Inflammatory macrophage treated with lipopolysaccharide for 1 hour (primary cell): ENCODE measurements at regions not wholly inside any gene's neighbourhood (a gene's known extent, or its start where the extent isn't known, plus 50 kb on each side); places are given as distances from the start of the nearest gene placed in this dataset.
"Not testable (repeated sequence)": the region's sequence is repeated elsewhere in the genome, so short reads cannot be mapped to it uniquely, and the experiment has no call there.

Source experiments
- DNase-seq, 2 donors: peaks; one replicate each; pipeline ENCODE4 v3.0.0-alpha.2; 2020 to 2022

GRCh38 chrX:121179972-121180371 lies 132.6 kb downstream of the GLUD2 start:
- no peak for DNase-seq

GRCh38 chrX:121191779-121192178 lies 144.4 kb downstream of the GLUD2 start:
- DNase-seq: no peak

GRCh38 chrX:121195719-121196118 lies 148.3 kb downstream of the GLUD2 start:
- no peak for DNase-seq

GRCh38 chrX:121196872-121197444 lies 149.5 kb downstream of the GLUD2 start:
- not testable (repeated sequence) for DNase-seq

GRCh38 chrX:121208563-121208962 lies 161.2 kb downstream of the GLUD2 start:
- no peak for DNase-seq

GRCh38 chrX:121216641-121217374 lies 169.4 kb downstream of the GLUD2 start:
- no peak for DNase-seq

- no peak for DNase-seq
Measured at GRCh38 chrX:121221322-121221977, 174.0 kb downstream of the GLUD2 start.

GRCh38 chrX:121227888-121228287 lies 180.5 kb downstream of the GLUD2 start:
- DNase-seq: no peak

- DNase-seq: no peak
Measured at GRCh38 chrX:121231566-121232358, 184.4 kb downstream of the GLUD2 start.

- DNase-seq: no peak
Measured at GRCh38 chrX:121236040-121236439, 188.6 kb downstream of the GLUD2 start.

GRCh38 chrX:121238093-121238492 lies 190.7 kb downstream of the GLUD2 start:
- DNase-seq: no peak

- DNase-seq: no peak
Measured at GRCh38 chrX:121244511-121244910, 197.1 kb downstream of the GLUD2 start.

- no peak for DNase-seq
Measured at GRCh38 chrX:121245763-121246162, 198.4 kb downstream of the GLUD2 start.

GRCh38 chrX:121254336-121254735 lies 206.9 kb downstream of the GLUD2 start:
- no peak for DNase-seq

GRCh38 chrX:121256647-121257046 lies 209.2 kb downstream of the GLUD2 start:
- no peak for DNase-seq

GRCh38 chrX:121258545-121258944 lies 211.1 kb downstream of the GLUD2 start:
- DNase-seq: no peak

GRCh38 chrX:121259170-121259569 lies 211.8 kb downstream of the GLUD2 start:
- no peak for DNase-seq

GRCh38 chrX:121260596-121261240 lies 213.3 kb downstream of the GLUD2 start:
- no peak for DNase-seq

GRCh38 chrX:121283921-121284320 lies 236.5 kb downstream of the GLUD2 start:
- DNase-seq: no peak

GRCh38 chrX:121298499-121298898 lies 251.1 kb downstream of the GLUD2 start:
- no peak for DNase-seq

GRCh38 chrX:121301356-121301755 lies 253.9 kb downstream of the GLUD2 start:
- no peak for DNase-seq

- DNase-seq: no peak
Measured at GRCh38 chrX:121301822-121302221, 254.4 kb downstream of the GLUD2 start.

- DNase-seq: no peak
Measured at GRCh38 chrX:121307449-121307848, 260.0 kb downstream of the GLUD2 start.
